Natural killer cell treated with Interleukin-12 subunit alpha and Interleukin-12 subunit beta and Interleukin-15 and Interleukin-18, amount 100 ng/mL, for 72 hours (primary cell): ENCODE measurements at regions not wholly inside any gene's neighbourhood (a gene's known extent, or its start where the extent isn't known, plus 50 kb on each side); places are given as distances from the start of the nearest gene placed in this dataset.
"Not testable (repeated sequence)": the region's sequence is repeated elsewhere in the genome, so short reads cannot be mapped to it uniquely, and the experiment has no call there.

Experiments
- ATAC-seq, 2 donors: fragments of 150-1000 bp; cut with Tn5 transposase in 1 of 2; sonication (Bioruptor Pico), chemical (Tn5 transposase) in 1 of 2; 2 replicates each; pipeline ENCODE4 v1.10.0; 2021
- DNase-seq: peaks from one replicate; pipeline ENCODE4 v3.0.0; 2022; ENCODE audit warnings: low spot score
- H3K27ac Mint-ChIP-seq, 2 donors: 1 replicate in 1 of 2; 2 replicates in 1 of 2; pipeline ENCODE4 v1.8.0; 2022; ENCODE audit warnings: mixed read lengths in 2 of 2, mild to moderate bottlenecking in 1 of 2, moderate library complexity in 1 of 2
- H3K27me3 Mint-ChIP-seq, 2 donors: 1 replicate in 1 of 2; 2 replicates in 1 of 2; pipeline ENCODE4 v1.8.0; 2022; ENCODE audit warnings: mixed read lengths in 2 of 2
- H3K36me3 Mint-ChIP-seq: one replicate; pipeline ENCODE4 v1.8.0; 2022; ENCODE audit warnings: mixed read lengths
- H3K4me1 Mint-ChIP-seq, 2 donors: 1 replicate in 1 of 2; 2 replicates in 1 of 2; pipeline ENCODE4 v1.8.0; 2022; ENCODE audit warnings: low read depth in 2 of 2, mixed read lengths in 2 of 2, mild to moderate bottlenecking in 1 of 2
- H3K4me3 Mint-ChIP-seq: one replicate; pipeline ENCODE4 v1.8.0; 2022; ENCODE audit warnings: mixed read lengths
- H3K9me3 Mint-ChIP-seq: 2 replicates; pipeline ENCODE4 v1.8.0; 2022; ENCODE audit warnings: mixed read lengths

GRCh38 chr6:50520326-50521266 is 192.7 kb upstream of the TFAP2D start:
- Mint-ChIP-seq H3K4me3 (no peak overlapping the region), H3K4me1 (no peaks in the 10 kb centered on the region), H3K9me3 (no peaks in the 10 kb centered on the region), H3K27ac (no peak overlapping the region), H3K27me3 (no peaks in the 10 kb centered on the region), H3K36me3 (no peaks in the 10 kb centered on the region)
- ATAC-seq, result no peak
- DNase-seq, result no peak

GRCh38 chr6:50524341-50524740 is 189.0 kb upstream of the TFAP2D start:
- Mint-ChIP-seq H3K9me3 (peaks cover 8% of the 10 kb centered on the region), H3K27ac (no peak overlapping the region), H3K36me3 (no peaks in the 10 kb centered on the region), H3K4me3 (no peak overlapping the region), H3K4me1 (no peaks in the 10 kb centered on the region), H3K27me3 (no peaks in the 10 kb centered on the region)
- no peak for ATAC-seq
- DNase-seq, result no peak

DNA sequence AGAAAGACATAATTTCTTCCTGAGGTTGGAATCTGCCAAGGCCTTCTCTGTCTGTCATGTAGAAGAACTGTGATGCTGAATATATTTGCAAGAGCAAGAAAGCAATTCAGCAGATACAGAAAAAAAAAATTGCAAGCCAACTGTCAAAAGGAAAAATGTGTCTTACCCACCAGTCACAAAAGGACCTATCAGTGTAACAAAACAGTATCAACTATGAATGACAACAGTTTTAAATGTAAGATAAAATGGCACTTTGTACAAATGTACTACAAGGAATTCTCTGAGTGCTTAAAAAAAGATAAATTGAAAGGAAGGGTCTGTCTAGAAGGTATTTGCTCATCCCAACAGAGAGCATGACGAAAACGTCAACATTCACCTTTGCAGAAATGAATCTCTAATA is 185.3 kb upstream of the TFAP2D start:
- no peak overlapping the region for H3K27ac Mint-ChIP-seq
- ATAC-seq (no peak), DNase-seq (no peak)
- no peaks in the 10 kb centered on the region for H3K36me3 Mint-ChIP-seq
- no peak overlapping the region for H3K4me3 Mint-ChIP-seq
- H3K27me3 Mint-ChIP-seq, result no peaks in the 10 kb centered on the region
- H3K4me1 Mint-ChIP-seq, result no peaks in the 10 kb centered on the region
- peaks cover 16% of the 10 kb centered on the region for H3K9me3 Mint-ChIP-seq

- H3K27me3 Mint-ChIP-seq, result no peaks in the 10 kb centered on the region
- peaks cover 12% of the 10 kb centered on the region for H3K9me3 Mint-ChIP-seq
- H3K4me1 Mint-ChIP-seq, result no peaks in the 10 kb centered on the region
- H3K27ac Mint-ChIP-seq, result no peak overlapping the region
- H3K4me3 Mint-ChIP-seq, result no peak overlapping the region
- DNase-seq, result no peak
- H3K36me3 Mint-ChIP-seq, result no peaks in the 10 kb centered on the region
- no peak for ATAC-seq
Observed at GRCh38 chr6:50539447-50539846, 173.9 kb upstream of the TFAP2D start.

DNA sequence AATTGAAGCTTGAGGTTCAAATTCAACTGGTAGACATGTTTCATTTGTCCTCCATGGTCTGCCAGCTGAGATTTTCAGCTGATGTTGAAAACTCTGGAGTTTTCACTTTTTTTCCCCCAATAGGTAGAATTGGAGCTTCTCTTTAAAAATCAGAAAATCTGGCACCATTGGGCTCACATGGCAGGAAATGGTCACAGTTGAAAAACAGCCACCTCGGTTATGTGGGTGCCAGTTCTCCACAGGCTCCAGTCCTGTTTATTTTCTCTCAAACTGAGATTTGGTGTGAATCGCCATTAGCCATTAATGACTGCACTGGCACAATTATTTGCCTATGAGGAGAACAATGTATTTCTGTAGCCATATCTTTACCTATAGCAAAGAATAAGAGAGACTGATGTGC is 171.4 kb upstream of the TFAP2D start:
- no peak for ATAC-seq
- Mint-ChIP-seq H3K27ac (no peak overlapping the region), H3K36me3 (no peaks in the 10 kb centered on the region), H3K27me3 (no peaks in the 10 kb centered on the region), H3K4me1 (no peaks in the 10 kb centered on the region), H3K9me3 (peaks cover 16% of the 10 kb centered on the region), H3K4me3 (no peak overlapping the region)
- DNase-seq, result no peak

GRCh38 chr6:50543666-50544065 is 169.7 kb upstream of the TFAP2D start:
- Mint-ChIP-seq H3K4me3 (no peak overlapping the region), H3K36me3 (no peaks in the 10 kb centered on the region), H3K4me1 (no peaks in the 10 kb centered on the region), H3K27ac (no peak overlapping the region), H3K27me3 (no peaks in the 10 kb centered on the region), H3K9me3 (peaks cover 7% of the 10 kb centered on the region)
- no peak for DNase-seq
- ATAC-seq, result no peak

GRCh38 chr6:50549026-50549425 is 164.3 kb upstream of the TFAP2D start:
- H3K27me3 Mint-ChIP-seq, result no peaks in the 10 kb centered on the region
- H3K4me3 Mint-ChIP-seq, result no peak overlapping the region
- no peak overlapping the region for H3K27ac Mint-ChIP-seq
- no peaks in the 10 kb centered on the region for H3K4me1 Mint-ChIP-seq
- ATAC-seq (no peak), DNase-seq (no peak)
- no peaks in the 10 kb centered on the region for H3K36me3 Mint-ChIP-seq
- peaks cover 12% of the 10 kb centered on the region for H3K9me3 Mint-ChIP-seq

- ATAC-seq (no peak), DNase-seq (no peak)
- Mint-ChIP-seq H3K27ac (no peak overlapping the region), H3K4me1 (no peaks in the 10 kb centered on the region), H3K27me3 (no peaks in the 10 kb centered on the region), H3K36me3 (no peaks in the 10 kb centered on the region), H3K4me3 (no peak overlapping the region), H3K9me3 (peaks cover 16% of the 10 kb centered on the region)
Observed at GRCh38 chr6:50549475-50549874, 163.9 kb upstream of the TFAP2D start.

DNA sequence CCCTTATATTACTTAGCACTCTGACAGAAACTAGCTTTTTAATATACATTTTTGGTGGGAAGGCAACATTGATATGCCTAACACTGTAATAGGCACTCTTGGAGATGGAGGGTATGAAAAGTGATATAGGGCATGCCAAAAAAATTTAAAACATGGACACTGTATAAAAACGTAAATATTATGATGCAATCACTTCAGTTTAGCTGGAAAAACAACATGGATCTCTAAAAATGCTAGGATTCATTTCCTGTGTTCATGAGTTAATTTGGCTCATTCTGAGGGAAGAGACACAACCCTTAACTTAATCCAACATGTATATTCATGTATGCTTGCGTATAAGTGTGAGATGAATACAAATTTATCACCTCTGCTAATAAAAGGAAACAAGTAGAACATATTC is 157.3 kb upstream of the TFAP2D start:
- H3K4me3 Mint-ChIP-seq, result no peak overlapping the region
- ATAC-seq, result no peak

GRCh38 chr6:50565004-50565403 is 148.3 kb upstream of the TFAP2D start:
- H3K27ac Mint-ChIP-seq, result no peak overlapping the region
- ATAC-seq, result no peak
- no peaks in the 10 kb centered on the region for H3K36me3 Mint-ChIP-seq
- H3K9me3 Mint-ChIP-seq, result no peaks in the 10 kb centered on the region
- H3K4me1 Mint-ChIP-seq, result no peaks in the 10 kb centered on the region
- DNase-seq, result no peak
- H3K4me3 Mint-ChIP-seq, result no peak overlapping the region
- no peaks in the 10 kb centered on the region for H3K27me3 Mint-ChIP-seq

More for the DNA sequence above, 157.3 kb upstream of the TFAP2D start:
- H3K4me1 Mint-ChIP-seq, result no peaks in the 10 kb centered on the region
- no peaks in the 10 kb centered on the region for H3K27me3 Mint-ChIP-seq
- H3K36me3 Mint-ChIP-seq, result no peaks in the 10 kb centered on the region
- DNase-seq, result no peak
- peaks cover 8% of the 10 kb centered on the region for H3K9me3 Mint-ChIP-seq
- H3K27ac Mint-ChIP-seq, result no peak overlapping the region

DNA sequence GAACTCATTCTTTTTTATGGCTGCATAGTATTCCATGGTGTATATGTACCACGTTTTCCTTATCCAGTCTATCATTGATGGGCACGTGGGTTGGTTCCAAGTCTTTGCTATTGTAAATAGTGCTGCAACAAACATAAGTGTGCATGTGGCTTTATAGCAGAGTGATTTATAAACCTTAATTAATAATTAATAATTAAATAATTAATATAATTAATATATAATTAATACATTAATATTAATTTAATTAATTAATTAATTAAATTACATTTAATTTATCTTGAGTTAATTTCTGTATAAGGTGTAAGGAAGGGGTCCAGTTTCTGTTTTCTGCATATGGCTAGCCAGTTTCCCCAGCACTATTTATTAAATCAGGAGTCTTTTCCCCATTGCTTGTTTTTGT is 142.1 kb upstream of the TFAP2D start:
- H3K4me3 Mint-ChIP-seq, DNase-seq, H3K9me3 Mint-ChIP-seq, H3K4me1 Mint-ChIP-seq, ATAC-seq, H3K27me3 Mint-ChIP-seq, H3K36me3 Mint-ChIP-seq, H3K27ac Mint-ChIP-seq: not testable (repeated sequence)

- Mint-ChIP-seq H3K27me3 (no peaks in the 10 kb centered on the region), H3K4me3 (no peak overlapping the region), H3K4me1 (no peaks in the 10 kb centered on the region), H3K27ac (no peak overlapping the region), H3K9me3 (peaks cover 9% of the 10 kb centered on the region), H3K36me3 (peaks cover 5% of the 10 kb centered on the region)
- DNase-seq, result no peak
- ATAC-seq, result no peak
Observed at GRCh38 chr6:50585441-50586330, 127.6 kb upstream of the TFAP2D start.

GRCh38 chr6:50586331-50586675 is 127.0 kb upstream of the TFAP2D start:
- H3K27me3 Mint-ChIP-seq, result no peaks in the 10 kb centered on the region
- H3K27ac Mint-ChIP-seq, result no peak overlapping the region
- no peak overlapping the region for H3K4me3 Mint-ChIP-seq
- H3K4me1 Mint-ChIP-seq, result no peaks in the 10 kb centered on the region
- DNase-seq (no peak), ATAC-seq (no peak)
- peaks cover 8% of the 10 kb centered on the region for H3K9me3 Mint-ChIP-seq
- peaks cover 4% of the 10 kb centered on the region for H3K36me3 Mint-ChIP-seq

DNA sequence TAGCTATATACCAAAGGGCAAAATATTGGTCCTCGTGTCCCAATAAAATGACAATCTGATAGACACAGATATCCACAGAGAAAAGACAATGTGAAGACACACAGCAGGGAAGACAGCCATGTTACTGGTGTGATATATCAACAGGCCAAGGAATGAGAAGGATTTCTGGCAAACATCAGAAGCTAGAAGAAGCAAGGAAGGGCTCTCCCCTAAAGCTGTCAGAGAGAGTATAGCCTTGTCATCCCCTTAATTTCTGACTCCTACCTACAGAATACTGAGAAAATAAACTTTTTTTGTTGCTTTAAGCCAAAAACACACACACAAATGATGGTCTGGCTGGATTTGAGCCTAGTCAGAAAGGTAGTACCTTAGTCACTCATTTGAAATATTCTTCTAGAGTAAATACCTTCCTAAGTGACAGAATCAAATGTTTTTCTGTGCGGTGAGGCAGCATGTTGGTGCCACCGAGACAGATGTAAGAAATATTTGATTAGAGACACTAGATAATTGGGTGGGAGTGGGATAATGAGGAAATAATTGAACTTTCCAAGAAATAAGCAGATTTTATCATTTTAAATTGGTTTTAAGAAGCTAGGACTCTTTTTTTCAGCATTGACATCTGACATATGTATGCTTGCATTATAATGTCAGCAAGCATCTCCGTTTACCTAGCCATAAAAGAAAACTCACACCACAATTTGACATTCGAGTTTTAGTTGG is 123.4 kb upstream of the TFAP2D start:
- H3K27ac Mint-ChIP-seq, result no peak overlapping the region
- no peaks in the 10 kb centered on the region for H3K4me1 Mint-ChIP-seq
- peaks cover 5% of the 10 kb centered on the region for H3K9me3 Mint-ChIP-seq
- ATAC-seq, result no peak
- no peaks in the 10 kb centered on the region for H3K36me3 Mint-ChIP-seq
- DNase-seq, result no peak
- no peak overlapping the region for H3K4me3 Mint-ChIP-seq
- no peaks in the 10 kb centered on the region for H3K27me3 Mint-ChIP-seq
